Activated B cell treated with CpG ODN at 0.5 μM for 24 hours (primary cell): ENCODE measurements at regions not wholly inside any gene's neighbourhood (a gene's known extent, or its start where the extent isn't known, plus 50 kb on each side); places are given as distances from the start of the nearest gene placed in this dataset.

Source experiments
- ATAC-seq: fragments of 200-7000 bp; cut with Tn5 transposase; one replicate; pipeline ENCODE4 v1.10.0; 2021; ENCODE audit warnings: low read depth, mild to moderate bottlenecking, moderate library complexity
- CTCF ChIA-PET: fragments of 350-600 bp; sonication (Branson Sonifier 250); formaldehyde crosslinking; loops from one replicate; lab custom pipeline; 2021; ENCODE audit warnings: antibody characterized with exemption; lab: Charles Lee
- POLR2A ChIA-PET: fragments of 350-600 bp; sonication (Branson Sonifier 250); formaldehyde crosslinking; loops from one replicate; lab custom pipeline; 2021; ENCODE audit warnings: antibody characterized with exemption; lab: Charles Lee
- DNase-seq: peaks from one replicate; pipeline ENCODE4 v3.0.0; 2022
- H3K27ac Mint-ChIP-seq: one replicate; pipeline ENCODE4 v1.8.0; 2020; ENCODE audit warnings: mixed read lengths
- H3K27me3 Mint-ChIP-seq: one replicate; pipeline ENCODE4 v1.8.0; 2021; ENCODE audit warnings: mixed read lengths
- H3K36me3 Mint-ChIP-seq: one replicate; pipeline ENCODE4 v1.8.0; 2021; ENCODE audit warnings: low read depth, mixed read lengths
- H3K4me1 Mint-ChIP-seq: one replicate; pipeline ENCODE4 v1.8.0; 2021; ENCODE audit warnings: mixed read lengths
- H3K4me3 Mint-ChIP-seq: one replicate; pipeline ENCODE4 v1.8.0; 2020; ENCODE audit warnings: mild to moderate bottlenecking, mixed read lengths
- H3K9me3 Mint-ChIP-seq: one replicate; pipeline ENCODE4 v1.8.0; 2020; ENCODE audit warnings: mixed read lengths
- intact Hi-C: fragments of 100-400 bp; cut with micrococcal nuclease; formaldehyde crosslinking; loops from one replicate; pipeline ENCODE4 v1.15.1; 2024
- TF ChIP-seq, protein P1 (sequence below): fragments of 200-600 bp; IDR thresholded peaks from one replicate; pipeline ENCODE4 v1.8.0; 2022; ENCODE audit warnings: antibody characterized with exemption, mild to moderate bottlenecking

DNA sequence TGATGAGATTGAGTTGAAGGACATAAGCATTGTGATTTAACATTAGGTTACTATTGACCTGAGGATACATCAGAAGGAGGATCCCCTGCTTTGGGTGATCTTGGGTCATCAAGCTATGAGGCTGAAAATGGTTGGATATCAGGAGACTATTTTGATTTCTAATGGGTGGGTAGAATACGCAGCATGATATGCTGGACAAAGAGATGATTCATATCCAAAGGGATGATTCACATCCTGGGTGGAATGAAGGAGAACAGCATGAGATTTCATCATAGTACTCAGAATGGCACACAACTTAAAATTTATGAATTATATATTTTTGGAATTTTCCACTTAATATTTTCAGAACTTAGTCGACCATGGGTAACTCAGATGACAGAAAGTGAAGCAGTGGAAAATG is 1759.5 kb upstream of the C9orf72 start:
- H3K36me3 Mint-ChIP-seq: no peaks in the 10 kb centered on the region
- DNase-seq (no peak), ATAC-seq (no peak)
- ChIA-PET CTCF (interaction anchor here (0.5 kb wide), 1 partner anchor 750 kb away, joined by 3 read pairs; no protein-coding TSS in a partner anchor), POLR2A (no interaction called here)
- no peak overlapping the region for H3K4me3 Mint-ChIP-seq
- no peaks in the 10 kb centered on the region for H3K4me1 Mint-ChIP-seq
- intact Hi-C loops: no loop called here
- TF ChIP-seq, protein P1, sequence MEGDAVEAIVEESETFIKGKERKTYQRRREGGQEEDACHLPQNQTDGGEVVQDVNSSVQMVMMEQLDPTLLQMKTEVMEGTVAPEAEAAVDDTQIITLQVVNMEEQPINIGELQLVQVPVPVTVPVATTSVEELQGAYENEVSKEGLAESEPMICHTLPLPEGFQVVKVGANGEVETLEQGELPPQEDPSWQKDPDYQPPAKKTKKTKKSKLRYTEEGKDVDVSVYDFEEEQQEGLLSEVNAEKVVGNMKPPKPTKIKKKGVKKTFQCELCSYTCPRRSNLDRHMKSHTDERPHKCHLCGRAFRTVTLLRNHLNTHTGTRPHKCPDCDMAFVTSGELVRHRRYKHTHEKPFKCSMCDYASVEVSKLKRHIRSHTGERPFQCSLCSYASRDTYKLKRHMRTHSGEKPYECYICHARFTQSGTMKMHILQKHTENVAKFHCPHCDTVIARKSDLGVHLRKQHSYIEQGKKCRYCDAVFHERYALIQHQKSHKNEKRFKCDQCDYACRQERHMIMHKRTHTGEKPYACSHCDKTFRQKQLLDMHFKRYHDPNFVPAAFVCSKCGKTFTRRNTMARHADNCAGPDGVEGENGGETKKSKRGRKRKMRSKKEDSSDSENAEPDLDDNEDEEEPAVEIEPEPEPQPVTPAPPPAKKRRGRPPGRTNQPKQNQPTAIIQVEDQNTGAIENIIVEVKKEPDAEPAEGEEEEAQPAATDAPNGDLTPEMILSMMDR: no peak
- no peak overlapping the region for H3K27ac Mint-ChIP-seq
- H3K9me3 Mint-ChIP-seq: no peaks in the 10 kb centered on the region
- H3K27me3 Mint-ChIP-seq: no peaks in the 10 kb centered on the region

- Mint-ChIP-seq H3K27me3 (no peaks in the 10 kb centered on the region), H3K36me3 (no peaks in the 10 kb centered on the region), H3K9me3 (no peaks in the 10 kb centered on the region), H3K27ac (no peak overlapping the region), H3K4me3 (no peak overlapping the region), H3K4me1 (no peaks in the 10 kb centered on the region)
- POLR2A ChIA-PET: no interaction called here
- TF ChIP-seq, protein P1: no peak
- DNase-seq: no peak
- CTCF ChIA-PET: no interaction called here
- intact Hi-C loops: no loop called here
- no peak for ATAC-seq
These were observed 1763.0 kb upstream of the C9orf72 start for GRCh38 chr9:29336281-29336680.

DNA sequence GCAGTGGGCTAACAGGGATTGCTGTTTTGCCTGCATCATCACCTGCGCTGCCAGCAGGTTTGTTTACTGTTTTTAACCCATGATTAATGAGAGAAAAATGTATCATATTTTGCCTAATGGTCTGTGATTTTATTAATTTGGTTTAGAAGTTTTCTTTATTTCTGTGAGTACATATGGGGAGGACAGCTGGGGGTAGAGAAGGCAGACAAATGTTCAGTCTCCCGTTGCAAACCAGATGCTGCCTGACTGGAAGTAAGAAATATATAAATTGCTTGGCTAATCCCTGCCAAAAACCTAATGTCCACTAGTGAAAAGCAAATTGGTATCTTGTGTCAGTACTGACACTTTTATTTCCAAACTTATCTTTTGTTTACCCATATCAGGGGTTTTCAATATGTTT is 1766.1 kb upstream of the C9orf72 start:
- intact Hi-C loops: no loop called here
- no peaks in the 10 kb centered on the region for H3K4me1 Mint-ChIP-seq
- CTCF ChIA-PET: no interaction called here

DNA sequence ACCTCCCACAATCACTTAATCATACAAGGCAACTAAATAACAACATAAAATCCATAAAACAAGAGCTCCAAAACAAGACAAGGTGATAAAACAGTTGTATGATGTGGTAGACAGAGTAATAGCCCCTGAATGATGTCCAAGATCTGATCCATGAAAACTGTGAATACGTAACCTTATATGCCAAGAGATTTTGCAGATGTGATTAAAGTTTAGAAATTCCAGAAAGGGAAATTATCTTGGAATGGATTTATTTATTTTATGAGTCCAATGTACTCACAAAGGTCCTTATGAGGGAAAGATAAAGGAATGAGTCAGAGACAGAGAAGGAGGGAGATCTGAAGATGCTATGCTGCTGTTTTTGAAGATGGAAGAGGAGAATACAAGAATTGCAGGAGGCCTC is 1775.7 kb upstream of the C9orf72 start:
- intact Hi-C loops: no loop called here
- ATAC-seq (no peak), DNase-seq (no peak)
- TF ChIP-seq, protein P1: no peak
- CTCF ChIA-PET: no interaction called here
- POLR2A ChIA-PET: no interaction called here
- H3K27me3 Mint-ChIP-seq: no peaks in the 10 kb centered on the region
- H3K4me3 Mint-ChIP-seq: no peak overlapping the region
- no peaks in the 10 kb centered on the region for H3K4me1 Mint-ChIP-seq
- no peak overlapping the region for H3K27ac Mint-ChIP-seq
- H3K9me3 Mint-ChIP-seq: peaks cover 6% of the 10 kb centered on the region
- no peaks in the 10 kb centered on the region for H3K36me3 Mint-ChIP-seq

More for the DNA sequence above, 1766.1 kb upstream of the C9orf72 start:
- no peaks in the 10 kb centered on the region for H3K27me3 Mint-ChIP-seq
- H3K4me3 Mint-ChIP-seq: no peak overlapping the region
- H3K27ac Mint-ChIP-seq: no peak overlapping the region
- TF ChIP-seq, protein P1: no peak
- H3K9me3 Mint-ChIP-seq: peaks cover 8% of the 10 kb centered on the region
- POLR2A ChIA-PET: no interaction called here
- no peak for ATAC-seq
- no peak for DNase-seq
- no peaks in the 10 kb centered on the region for H3K36me3 Mint-ChIP-seq

DNA sequence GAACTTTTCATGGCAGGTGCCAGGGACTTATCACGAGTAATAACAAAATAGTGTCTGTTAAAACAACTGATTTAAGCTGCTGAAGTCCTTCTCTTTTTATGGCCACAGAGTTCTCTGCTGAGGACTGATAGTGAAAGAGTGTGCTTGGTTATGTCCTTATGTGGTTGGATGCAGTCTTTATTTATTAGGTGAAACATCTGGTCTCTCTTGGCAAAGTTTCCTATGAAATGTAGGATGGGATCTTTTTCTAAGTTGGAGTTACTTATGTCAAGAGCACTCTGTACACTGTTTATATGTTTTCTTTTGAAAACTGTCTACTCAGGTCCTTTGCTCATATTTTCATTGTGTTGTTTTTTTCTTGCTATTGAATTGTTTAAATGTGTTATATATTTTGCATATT is 1816.1 kb upstream of the C9orf72 start:
- H3K36me3 Mint-ChIP-seq: no peaks in the 10 kb centered on the region
- ChIA-PET CTCF (no interaction called here), POLR2A (no interaction called here)
- peaks cover 7% of the 10 kb centered on the region for H3K9me3 Mint-ChIP-seq
- H3K4me1 Mint-ChIP-seq: no peaks in the 10 kb centered on the region
- TF ChIP-seq, protein P1: no peak
- H3K27ac Mint-ChIP-seq: no peak overlapping the region
- DNase-seq (no peak), ATAC-seq (no peak)
- H3K4me3 Mint-ChIP-seq: no peak overlapping the region
- intact Hi-C loops: no loop called here
- H3K27me3 Mint-ChIP-seq: no peaks in the 10 kb centered on the region
